Left renal pelvis (tissue), 4 donors: ENCODE measurements at regions not wholly inside any gene's neighbourhood (a gene's known extent, or its start where the extent isn't known, plus 50 kb on each side); places are given as distances from the start of the nearest gene placed in this dataset.

Experiments used
- DNase-seq, 4 donors: peaks; one replicate each; pipeline ENCODE4 v3.0.0-alpha.2; 2013; ENCODE audit warnings: low read depth in 4 of 4, low spot score in 3 of 4

- DNase-seq: no peak
Measured at GRCh38 chr17:55585629-55586028, 74.4 kb upstream of the SMIM36 start.

- DNase-seq: no peak
Measured at GRCh38 chr17:55584861-55585260, 73.6 kb upstream of the SMIM36 start.

- DNase-seq: no peak
Measured at GRCh38 chr17:55584055-55584685, 72.9 kb upstream of the SMIM36 start.

GRCh38 chr17:55582897-55583296, 71.6 kb upstream of the SMIM36 start:
- no peak for DNase-seq

GRCh38 chr17:55580596-55581133, 69.4 kb upstream of the SMIM36 start:
- DNase-seq: no peak

- no peak for DNase-seq
Measured at GRCh38 chr17:55577687-55578086, 66.4 kb upstream of the SMIM36 start.

GRCh38 chr17:55576996-55577586, 65.8 kb upstream of the SMIM36 start:
- DNase-seq: peak in 2 of 4 donors; percentile 27 to 35

- peak in 2 of 4 donors; percentile 27 to 37 for DNase-seq
Measured at GRCh38 chr17:55576237-55576995, 65.2 kb upstream of the SMIM36 start.

GRCh38 chr17:55575058-55575636, 63.9 kb upstream of the SMIM36 start:
- no peak for DNase-seq

- no peak for DNase-seq
Measured at GRCh38 chr17:55572599-55572998, 61.3 kb upstream of the SMIM36 start.

- no peak for DNase-seq
Measured at GRCh38 chr17:55572139-55572538, 60.9 kb upstream of the SMIM36 start.

GRCh38 chr17:55571095-55571494, 59.8 kb upstream of the SMIM36 start:
- DNase-seq: no peak

GRCh38 chr17:55570391-55570790, 59.1 kb upstream of the SMIM36 start:
- no peak for DNase-seq

GRCh38 chr17:55567240-55568214, 56.3 kb upstream of the SMIM36 start:
- peak in 2 of 4 donors; percentile 31 to 44 for DNase-seq

GRCh38 chr17:55564081-55564480, 52.8 kb upstream of the SMIM36 start:
- no peak for DNase-seq

- no peak for DNase-seq
Measured at GRCh38 chr17:55563363-55563762, 52.1 kb upstream of the SMIM36 start.

- no peak for DNase-seq
Measured at GRCh38 chr17:55561973-55562495, 50.8 kb upstream of the SMIM36 start.

GRCh38 chr17:55561316-55561972, 50.2 kb upstream of the SMIM36 start:
- no peak for DNase-seq
